PFSK-1 (cell line): ENCODE measurements at regions not wholly inside any gene's neighbourhood (a gene's known extent, or its start where the extent isn't known, plus 50 kb on each side); places are given as distances from the start of the nearest gene placed in this dataset.

ENCODE experiments used
- POLR2AphosphoS5 ChIP-seq: IDR thresholded peaks from 2 replicates; pipeline ENCODE4 v1.6.1; 2012; ENCODE audit warnings: low read depth, mild to moderate bottlenecking, control low read depth, low read length, moderate library complexity
- TAF1 ChIP-seq: IDR thresholded peaks from 2 replicates; pipeline ENCODE4 v1.6.1; 2012; ENCODE audit warnings: low read length, control low read depth, borderline replicate concordance; ENCODE audit not compliant: insufficient read depth
- TF ChIP-seq, protein P1 (sequence below), 2 experiments: IDR thresholded peaks; 2 replicates each; pipeline versions ENCODE4 v1.6.1 to v1.8.0; 2011 to 2012; ENCODE audit warnings: low read depth in 2 of 2, low read length in 2 of 2, control low read depth in 1 of 2, inconsistent platforms in 1 of 2, mild to moderate bottlenecking in 1 of 2, moderate library complexity in 1 of 2; ENCODE audit not compliant: insufficient read depth in 1 of 2

DNA sequence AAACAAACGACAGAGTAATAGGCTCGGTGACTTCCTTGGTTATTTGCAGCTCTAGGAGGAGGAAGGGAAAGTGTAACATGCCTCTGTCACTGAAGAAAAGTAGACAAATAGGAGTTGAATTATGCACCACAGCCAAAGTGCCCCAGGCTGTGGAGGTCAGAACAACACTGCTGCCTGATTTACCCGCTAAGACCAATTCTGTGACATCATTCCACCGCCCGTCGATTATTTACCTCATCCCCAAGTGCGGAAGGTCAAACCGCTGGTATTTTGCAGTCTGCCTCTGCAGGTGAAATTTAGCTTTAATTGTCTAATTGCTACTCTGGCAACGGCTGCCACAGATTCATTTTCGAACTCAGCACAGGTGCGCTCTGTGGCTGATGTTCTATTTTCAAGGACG, 106.3 kb upstream of the PRICKLE2 start:
- TF ChIP-seq, protein P1, sequence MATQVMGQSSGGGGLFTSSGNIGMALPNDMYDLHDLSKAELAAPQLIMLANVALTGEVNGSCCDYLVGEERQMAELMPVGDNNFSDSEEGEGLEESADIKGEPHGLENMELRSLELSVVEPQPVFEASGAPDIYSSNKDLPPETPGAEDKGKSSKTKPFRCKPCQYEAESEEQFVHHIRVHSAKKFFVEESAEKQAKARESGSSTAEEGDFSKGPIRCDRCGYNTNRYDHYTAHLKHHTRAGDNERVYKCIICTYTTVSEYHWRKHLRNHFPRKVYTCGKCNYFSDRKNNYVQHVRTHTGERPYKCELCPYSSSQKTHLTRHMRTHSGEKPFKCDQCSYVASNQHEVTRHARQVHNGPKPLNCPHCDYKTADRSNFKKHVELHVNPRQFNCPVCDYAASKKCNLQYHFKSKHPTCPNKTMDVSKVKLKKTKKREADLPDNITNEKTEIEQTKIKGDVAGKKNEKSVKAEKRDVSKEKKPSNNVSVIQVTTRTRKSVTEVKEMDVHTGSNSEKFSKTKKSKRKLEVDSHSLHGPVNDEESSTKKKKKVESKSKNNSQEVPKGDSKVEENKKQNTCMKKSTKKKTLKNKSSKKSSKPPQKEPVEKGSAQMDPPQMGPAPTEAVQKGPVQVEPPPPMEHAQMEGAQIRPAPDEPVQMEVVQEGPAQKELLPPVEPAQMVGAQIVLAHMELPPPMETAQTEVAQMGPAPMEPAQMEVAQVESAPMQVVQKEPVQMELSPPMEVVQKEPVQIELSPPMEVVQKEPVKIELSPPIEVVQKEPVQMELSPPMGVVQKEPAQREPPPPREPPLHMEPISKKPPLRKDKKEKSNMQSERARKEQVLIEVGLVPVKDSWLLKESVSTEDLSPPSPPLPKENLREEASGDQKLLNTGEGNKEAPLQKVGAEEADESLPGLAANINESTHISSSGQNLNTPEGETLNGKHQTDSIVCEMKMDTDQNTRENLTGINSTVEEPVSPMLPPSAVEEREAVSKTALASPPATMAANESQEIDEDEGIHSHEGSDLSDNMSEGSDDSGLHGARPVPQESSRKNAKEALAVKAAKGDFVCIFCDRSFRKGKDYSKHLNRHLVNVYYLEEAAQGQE (IDR thresholded peaks at IDR 0.05; ENCODE audit: insufficient read depth in 1 of 2, low read depth in 2 of 2, low read length in 2 of 2): no peak
- TF ChIP-seq POLR2AphosphoS5: no peak
- TF ChIP-seq TAF1: no peak
